GM21381 (cell line): ENCODE measurements at regions not wholly inside any gene's neighbourhood (a gene's known extent, or its start where the extent isn't known, plus 50 kb on each side); places are given as distances from the start of the nearest gene placed in this dataset.

ENCODE experiments used
- ATAC-seq: cut with Tn5 transposase; IDR thresholded peaks from one replicate; pipeline ENCODE4 v1.9.1; 2021; ENCODE audit warnings: mild to moderate bottlenecking, moderate library complexity; ENCODE audit not compliant: unreplicated experiment

DNA sequence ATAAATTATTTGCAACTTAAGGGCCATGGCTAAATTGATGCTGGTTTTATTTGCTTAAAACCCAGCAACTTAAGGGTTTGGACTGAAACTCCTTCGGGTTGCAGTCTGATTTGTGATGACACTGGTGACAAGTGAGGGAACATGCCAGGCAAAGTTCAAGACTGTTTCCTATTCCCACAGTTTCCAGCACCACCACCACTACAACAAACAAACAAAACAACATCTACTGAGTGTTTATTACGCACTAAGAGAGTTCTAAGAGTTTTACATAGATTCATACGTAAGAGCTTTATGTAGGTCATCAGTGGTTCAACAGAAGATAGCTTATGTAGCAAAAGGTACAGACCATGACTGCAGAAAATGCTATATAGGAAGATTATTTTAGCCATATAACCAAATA is 1582.1 kb downstream of the BRINP3 start:
- no peak for ATAC-seq

- ATAC-seq, result no peak
Measured at GRCh38 chr1:188903241-188903640, 1574.4 kb downstream of the BRINP3 start.

GRCh38 chr1:188904201-188904600 is 1573.5 kb downstream of the BRINP3 start:
- ATAC-seq, result no peak

DNA sequence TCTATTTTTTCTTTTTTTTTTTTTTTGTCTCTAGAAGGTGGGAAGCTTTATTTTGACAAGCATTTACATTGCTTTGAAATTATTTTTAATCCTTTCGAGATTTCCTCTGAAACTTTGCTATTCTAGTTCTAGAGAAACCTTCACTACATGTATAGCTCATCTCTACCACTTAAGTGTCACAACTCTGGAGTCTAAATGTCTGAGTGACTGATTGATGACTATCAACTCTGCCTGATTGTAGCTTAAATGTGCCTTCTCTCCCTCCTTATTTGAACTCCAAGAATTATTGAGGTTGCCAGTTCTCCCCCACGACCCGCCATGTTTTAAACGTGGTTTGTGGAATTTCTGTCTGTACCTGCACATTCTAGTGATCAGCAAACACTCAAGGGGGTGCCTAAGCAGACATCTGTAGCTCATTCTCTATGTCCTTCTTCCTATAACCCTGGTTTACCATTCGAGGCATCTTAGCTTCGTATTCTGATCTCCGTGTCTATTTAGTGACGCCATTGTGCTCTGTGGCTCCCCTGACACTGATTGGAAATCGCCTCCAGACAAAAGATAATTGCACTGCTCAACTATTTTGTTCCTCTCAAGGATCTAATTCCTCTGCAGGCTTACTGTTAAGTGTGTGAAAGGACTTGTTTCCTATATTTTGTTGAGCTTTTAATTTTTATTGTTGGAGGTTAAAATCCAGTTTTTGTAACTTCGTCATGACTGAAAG is 1570.6 kb downstream of the BRINP3 start:
- ATAC-seq, result no peak

DNA sequence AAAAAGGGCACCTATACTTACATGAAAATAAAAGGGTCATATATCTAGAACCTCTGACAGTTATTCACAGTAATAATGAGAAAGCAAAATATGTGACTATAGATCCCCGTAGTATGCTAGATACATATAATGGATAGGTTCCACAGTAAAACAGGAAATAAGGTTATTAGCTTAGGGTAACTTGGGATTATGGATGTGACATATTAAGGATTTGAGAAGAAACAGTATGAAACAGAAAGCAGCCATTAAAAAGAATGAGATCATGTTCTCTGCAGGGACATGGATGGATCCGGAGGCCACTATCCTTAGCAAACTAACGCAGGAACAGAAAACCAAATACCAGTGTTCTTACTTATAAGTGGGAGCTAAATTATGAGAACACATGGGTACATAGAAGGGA is 1547.3 kb downstream of the BRINP3 start:
- ATAC-seq, result no peak

DNA sequence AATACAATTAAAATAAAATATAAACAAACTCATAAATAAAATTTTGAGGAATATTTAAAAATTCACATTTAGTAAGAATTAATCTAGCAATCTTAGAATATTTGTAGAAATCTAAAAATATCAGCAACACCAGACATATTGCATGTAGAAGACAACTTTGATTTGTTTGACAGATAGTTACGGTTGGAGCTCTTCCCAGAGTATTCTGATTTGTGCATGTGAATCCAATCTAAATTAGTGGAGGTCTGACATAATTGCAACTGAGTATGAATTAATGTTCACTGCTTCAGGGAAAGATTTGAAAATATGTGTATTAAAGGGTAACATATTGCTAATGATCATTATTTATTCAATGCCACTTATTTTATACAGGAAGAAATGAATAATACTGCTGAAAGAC is 1546.2 kb downstream of the BRINP3 start:
- ATAC-seq, result no peak

DNA sequence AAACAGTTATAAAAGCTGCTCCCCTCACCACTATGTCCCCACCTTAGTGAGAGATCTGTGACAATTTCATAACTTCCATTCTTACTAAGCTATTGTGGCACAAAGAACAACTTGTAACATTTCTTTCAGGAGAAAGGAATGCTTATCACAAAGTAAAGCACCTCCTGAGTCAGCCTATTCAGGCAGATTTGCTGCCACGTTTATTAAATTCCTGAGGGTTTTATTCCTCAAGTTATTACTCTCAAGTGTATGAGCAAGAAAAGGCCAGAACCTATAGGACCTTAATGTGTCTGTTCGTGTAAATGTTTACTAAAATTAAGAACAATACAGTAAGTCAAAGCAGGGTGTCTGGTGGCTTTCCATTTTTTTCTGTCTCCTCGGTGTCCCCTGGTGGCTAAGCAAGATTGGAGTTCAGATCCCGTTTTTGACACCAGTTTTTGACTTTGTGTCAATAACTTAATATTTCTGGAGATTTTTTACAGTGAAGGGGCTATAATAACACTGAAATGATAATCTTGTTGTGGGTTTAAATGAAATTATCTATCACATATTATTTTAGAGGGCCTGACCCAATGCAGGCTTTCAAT is 1539.6 kb downstream of the BRINP3 start:
- ATAC-seq, result no peak

- no peak for ATAC-seq
Measured at GRCh38 chr1:188941986-188942385, 1535.7 kb downstream of the BRINP3 start.

GRCh38 chr1:188949701-188950100 is 1528.0 kb downstream of the BRINP3 start:
- ATAC-seq, result no peak

DNA sequence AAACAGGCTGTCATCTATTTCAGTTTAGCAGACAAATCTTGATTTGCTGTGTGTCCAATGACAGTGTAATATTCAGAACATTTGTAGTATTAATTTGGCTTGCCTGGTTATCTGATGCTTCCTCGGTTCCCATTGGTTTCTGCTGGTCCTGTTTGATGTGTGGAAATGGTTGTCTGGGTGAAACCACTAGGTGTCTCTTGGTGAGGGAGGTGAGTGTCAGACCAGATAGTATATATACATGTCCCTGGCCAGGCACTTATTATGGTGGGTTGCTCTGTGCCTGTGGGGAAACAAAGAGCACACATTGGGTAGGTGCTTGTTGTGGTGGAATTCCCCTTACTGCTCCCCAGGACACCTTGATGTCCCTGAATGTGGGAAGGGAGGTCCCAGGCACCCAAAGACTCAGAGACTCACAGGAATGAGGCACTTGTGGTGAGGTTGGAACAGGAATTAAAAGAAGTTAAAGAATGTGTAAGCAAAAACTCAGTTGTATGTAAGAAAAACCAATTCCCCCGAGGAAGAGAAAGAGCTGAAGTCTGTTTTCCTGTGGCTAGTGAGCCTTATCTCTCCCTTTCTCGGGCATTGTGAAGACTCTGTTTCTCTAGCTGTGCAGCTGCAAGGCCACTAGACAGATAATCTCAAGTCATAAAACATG is 1519.1 kb downstream of the BRINP3 start:
- ATAC-seq, result no peak

DNA sequence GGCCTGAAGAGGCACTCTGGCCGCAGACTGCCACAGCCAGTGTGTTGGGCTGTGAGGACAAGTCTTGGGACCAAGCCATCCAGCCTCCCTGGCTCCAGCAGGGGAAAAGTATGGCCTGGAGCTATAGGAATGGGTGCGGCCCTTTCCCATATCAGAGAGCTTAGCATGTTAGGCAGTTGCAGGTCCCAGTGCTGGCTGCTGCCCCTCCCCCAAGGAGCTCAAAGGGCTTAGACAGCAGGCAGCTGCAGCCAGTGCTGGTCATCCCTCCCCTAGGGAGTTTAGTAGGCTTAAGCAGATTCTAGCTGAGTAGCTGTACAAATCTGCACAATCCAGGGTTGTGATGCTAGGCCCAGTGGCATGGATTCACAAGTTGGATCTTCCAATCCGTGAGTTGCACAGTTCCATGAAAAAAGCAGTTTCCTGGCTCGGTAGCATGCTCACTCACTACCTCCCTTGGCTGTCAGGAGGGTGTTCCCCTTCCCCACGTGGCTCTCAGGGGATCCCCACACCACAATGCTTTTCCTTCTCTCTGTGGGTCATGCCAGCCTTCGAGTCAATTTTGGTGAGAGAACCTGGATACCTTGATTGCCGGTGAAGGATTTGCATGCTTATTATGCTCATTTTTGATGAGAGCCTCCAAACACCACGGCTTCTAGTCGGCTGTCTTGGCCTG is 1490.8 kb downstream of the BRINP3 start:
- no peak for ATAC-seq

GRCh38 chr1:188988589-188988988 is 1489.1 kb downstream of the BRINP3 start:
- ATAC-seq, result no peak

- no peak for ATAC-seq
Measured at GRCh38 chr1:188991221-188991930, 1486.3 kb downstream of the BRINP3 start.

DNA sequence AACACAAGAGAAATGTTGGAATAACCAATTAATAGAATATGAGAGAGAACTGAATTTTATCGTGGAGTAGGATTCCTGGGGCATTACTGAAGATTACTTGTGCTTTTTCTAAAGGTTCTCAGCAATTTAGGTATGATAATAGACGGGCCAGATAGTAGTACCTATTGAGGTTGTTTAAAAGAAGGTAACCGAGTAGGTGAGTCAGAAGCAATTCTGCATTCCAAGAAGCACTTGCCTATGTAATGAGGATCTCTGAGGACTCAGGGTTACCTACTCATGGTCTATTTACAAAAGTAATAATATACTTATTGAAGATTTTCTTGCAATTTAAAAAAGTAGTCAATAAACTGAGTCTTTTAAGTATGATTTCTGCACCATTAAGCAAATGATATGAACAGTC is 1469.8 kb downstream of the BRINP3 start:
- no peak for ATAC-seq

- no peak for ATAC-seq
Measured at GRCh38 chr1:189021577-189021976, 1456.1 kb downstream of the BRINP3 start.

GRCh38 chr1:189022015-189022414 is 1455.6 kb downstream of the BRINP3 start:
- ATAC-seq, result no peak

GRCh38 chr1:189027512-189027911 is 1450.2 kb downstream of the BRINP3 start:
- no peak for ATAC-seq

- ATAC-seq, result no peak
Measured at GRCh38 chr1:189033169-189033568, 1444.5 kb downstream of the BRINP3 start.

- ATAC-seq, result no peak
Measured at GRCh38 chr1:189036628-189037027, 1441.0 kb downstream of the BRINP3 start.

- no peak for ATAC-seq
Measured at GRCh38 chr1:189046127-189046526, 1431.5 kb downstream of the BRINP3 start.

- ATAC-seq, result no peak
Measured at GRCh38 chr1:189084811-189085210, 1392.9 kb downstream of the BRINP3 start.
